Activated CD8-positive, alpha-beta memory T cell treated with anti-CD3 and anti-CD28 coated beads for 36 hours (primary cell): ENCODE measurements at regions not wholly inside any gene's neighbourhood (a gene's known extent, or its start where the extent isn't known, plus 50 kb on each side); places are given as distances from the start of the nearest gene placed in this dataset.
"Not testable (repeated sequence)": the region's sequence is repeated elsewhere in the genome, so short reads cannot be mapped to it uniquely, and the experiment has no call there.

ENCODE experiments used
- CTCF ChIA-PET: fragments of 350-600 bp; sonication (Branson Sonifier 250); formaldehyde crosslinking; loops from one replicate; lab custom pipeline; 2021; ENCODE audit warnings: antibody characterized with exemption; lab: Charles Lee
- POLR2A ChIA-PET: fragments of 350-600 bp; sonication (Branson Sonifier 250); formaldehyde crosslinking; loops from one replicate; lab custom pipeline; 2021; ENCODE audit warnings: antibody characterized with exemption; lab: Charles Lee

- CTCF ChIA-PET = no interaction called here
- POLR2A ChIA-PET = no interaction called here
Observed at GRCh38 chr3:16063603-16064002, 110.9 kb upstream of the GALNT15 start.

GRCh38 chr3:16064642-16065414, 109.7 kb upstream of the GALNT15 start:
- ChIA-PET CTCF (no interaction called here), POLR2A (no interaction called here)

DNA sequence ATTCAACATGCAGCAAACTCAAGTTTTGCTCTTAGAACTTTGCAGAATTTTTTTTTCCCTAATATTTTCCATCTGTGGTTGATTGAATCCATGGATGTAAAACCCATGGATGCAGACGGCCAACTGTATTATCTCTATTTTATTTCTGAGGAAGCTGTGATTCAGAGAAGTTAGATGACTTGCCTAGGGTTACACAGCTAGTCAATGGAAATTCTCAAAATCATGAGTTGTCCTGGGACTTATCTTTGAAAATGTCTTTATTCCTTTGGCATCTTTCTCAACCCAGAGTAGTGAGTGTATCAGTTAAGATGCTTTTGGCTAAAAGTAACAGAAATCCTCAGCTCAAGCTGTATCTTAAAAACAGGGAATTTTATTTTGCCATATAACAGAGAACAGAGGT, 107.9 kb upstream of the GALNT15 start:
- ChIA-PET CTCF (no interaction called here), POLR2A (no interaction called here)

DNA sequence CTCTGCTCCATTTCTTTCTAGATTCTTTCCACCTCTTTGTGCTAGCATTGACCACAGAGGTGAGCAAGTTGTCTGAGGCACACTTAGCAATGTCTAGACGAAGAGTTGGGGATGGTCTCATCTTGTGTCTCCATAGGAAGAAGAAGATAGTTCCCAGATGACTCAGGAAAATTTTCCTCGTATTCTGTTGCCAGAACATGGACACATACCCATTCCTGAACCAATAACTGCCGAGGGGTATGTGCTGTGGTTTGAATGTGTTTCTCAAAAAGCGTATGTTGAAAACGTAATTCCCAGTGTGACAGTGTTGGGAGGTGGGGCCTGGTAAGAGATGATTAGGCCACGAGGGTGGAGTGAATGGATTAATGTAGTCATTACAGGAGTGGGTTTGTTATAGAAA, 107.5 kb upstream of the GALNT15 start:
- ChIA-PET CTCF (no interaction called here), POLR2A (no interaction called here)

DNA sequence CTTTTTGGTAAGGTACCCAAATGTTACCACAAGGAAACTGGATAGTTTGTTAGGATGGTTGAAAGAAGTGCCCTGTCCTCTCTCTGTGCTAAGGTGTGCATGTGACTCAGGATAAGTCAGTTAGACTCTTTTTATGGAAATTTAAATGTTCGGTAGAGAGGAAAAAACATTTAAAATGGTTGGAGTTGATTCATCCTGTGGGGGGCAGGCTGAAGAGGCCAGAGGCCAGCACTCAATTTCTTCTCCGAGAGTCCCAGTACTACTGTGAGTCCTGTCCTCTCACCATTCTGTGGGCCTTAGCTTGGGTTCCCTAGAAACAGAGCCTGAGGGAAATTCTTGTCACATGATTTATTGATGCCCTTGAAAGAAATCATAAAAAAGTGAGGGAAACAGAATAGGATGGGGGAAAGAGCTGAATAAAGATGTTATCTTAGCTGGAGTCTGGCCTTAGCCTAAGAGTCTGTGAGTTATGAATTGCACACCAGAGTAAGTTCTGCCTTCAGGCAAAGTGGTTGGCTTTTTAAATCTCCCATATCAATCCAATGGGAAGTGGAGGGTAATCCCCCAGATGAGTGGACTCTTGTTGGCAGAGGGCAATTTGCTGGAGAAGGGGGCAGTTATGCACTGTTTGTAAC, 106.5 kb upstream of the GALNT15 start:
- ChIA-PET POLR2A (no interaction called here), CTCF (no interaction called here)

- POLR2A ChIA-PET = no interaction called here
- CTCF ChIA-PET = no interaction called here
Observed at GRCh38 chr3:16069149-16069922, 105.1 kb upstream of the GALNT15 start.

DNA sequence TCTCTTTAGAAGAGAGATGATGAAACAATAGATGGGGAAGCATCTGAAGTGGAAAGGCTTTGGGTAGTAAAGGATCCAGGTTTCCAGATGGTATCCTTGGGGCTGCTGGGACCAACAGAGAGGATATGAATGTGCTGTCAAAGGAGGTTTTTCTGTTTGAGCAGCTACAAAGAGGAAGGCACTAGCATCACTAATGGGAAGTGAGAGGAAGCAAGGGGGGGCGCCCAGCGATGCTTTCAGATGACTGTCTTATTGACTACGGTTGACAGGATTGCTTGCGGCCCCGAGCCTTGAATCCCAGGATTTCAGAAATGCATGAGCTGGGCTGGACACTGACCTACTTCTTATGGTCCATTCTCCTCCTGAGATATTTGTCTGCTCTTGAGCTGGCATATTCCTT, 103.8 kb upstream of the GALNT15 start:
- ChIA-PET CTCF (no interaction called here), POLR2A (no interaction called here)

DNA sequence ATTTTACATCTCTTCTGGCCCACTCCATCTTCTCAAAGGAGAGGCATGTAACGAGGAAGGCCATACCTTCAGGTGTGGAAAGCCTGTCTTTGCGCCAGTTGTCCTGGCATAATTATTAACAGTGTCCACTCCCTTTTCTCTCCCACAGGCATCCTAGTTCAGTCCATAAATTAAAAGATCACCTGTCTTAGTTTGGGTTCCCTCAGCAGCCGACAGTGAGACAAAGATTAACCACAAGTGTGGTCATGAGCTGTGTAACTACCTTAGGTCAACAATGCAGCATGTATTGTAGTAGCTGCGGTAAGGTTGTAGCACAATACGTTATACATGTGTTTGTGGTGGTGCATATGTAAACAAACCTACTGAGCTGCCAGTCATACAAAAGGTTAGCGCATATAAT, 103.3 kb upstream of the GALNT15 start:
- ChIA-PET CTCF (no interaction called here), POLR2A (no interaction called here)

DNA sequence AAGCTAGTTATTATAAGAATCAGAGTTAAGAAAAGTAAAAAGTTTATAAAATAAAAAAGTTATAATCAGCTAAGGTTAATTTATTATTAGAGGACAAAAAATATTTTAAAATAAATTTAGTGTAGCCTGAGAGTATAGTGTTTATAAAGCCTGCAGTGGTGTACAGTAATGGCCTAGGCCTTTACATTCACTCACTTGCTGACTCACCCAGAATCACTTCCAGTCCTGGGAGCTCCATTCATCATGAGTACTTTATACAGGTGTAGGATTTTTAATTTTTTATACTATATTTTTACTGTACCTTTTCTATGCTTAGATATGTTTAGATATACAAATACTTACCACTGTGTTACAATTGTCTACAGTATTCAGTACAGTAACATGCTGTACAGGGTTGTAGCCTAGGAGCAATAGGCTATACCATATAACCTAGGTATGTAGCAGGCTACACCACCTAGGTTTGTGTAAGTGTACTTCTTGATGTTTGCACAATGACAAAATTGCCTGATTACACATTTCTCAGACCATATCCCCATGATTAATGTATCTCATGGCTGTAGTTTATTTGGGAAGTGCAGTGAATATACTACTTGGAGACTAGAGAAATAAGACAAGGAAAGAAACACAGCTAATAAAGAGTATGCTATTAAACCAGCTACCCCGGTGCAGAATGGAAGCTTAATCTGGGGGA, 101.9 kb upstream of the GALNT15 start:
- CTCF ChIA-PET = interaction anchor here (1.6 kb wide), 1 partner anchor 106 kb away, joined by 5 read pairs; no protein-coding TSS in a partner anchor
- POLR2A ChIA-PET = no interaction called here

- CTCF ChIA-PET = interaction anchor here (1.6 kb wide), 1 partner anchor 105 kb away, joined by 5 read pairs; no protein-coding TSS in a partner anchor
- POLR2A ChIA-PET = no interaction called here
Observed at GRCh38 chr3:16073203-16073602, 101.3 kb upstream of the GALNT15 start.

- CTCF ChIA-PET, POLR2A ChIA-PET: not testable (repeated sequence)
Observed at GRCh38 chr3:16073990-16074671, 100.3 kb upstream of the GALNT15 start.

GRCh38 chr3:16075647-16076046, 98.8 kb upstream of the GALNT15 start:
- ChIA-PET POLR2A (no interaction called here), CTCF (no interaction called here)

GRCh38 chr3:16076564-16076963, 97.9 kb upstream of the GALNT15 start:
- CTCF ChIA-PET = no interaction called here

GRCh38 chr3:16077146-16077545, 97.3 kb upstream of the GALNT15 start:
- CTCF ChIA-PET, POLR2A ChIA-PET: not testable (repeated sequence)

More at GRCh38 chr3:16076564-16076963, 97.9 kb upstream of the GALNT15 start:
- POLR2A ChIA-PET = no interaction called here

DNA sequence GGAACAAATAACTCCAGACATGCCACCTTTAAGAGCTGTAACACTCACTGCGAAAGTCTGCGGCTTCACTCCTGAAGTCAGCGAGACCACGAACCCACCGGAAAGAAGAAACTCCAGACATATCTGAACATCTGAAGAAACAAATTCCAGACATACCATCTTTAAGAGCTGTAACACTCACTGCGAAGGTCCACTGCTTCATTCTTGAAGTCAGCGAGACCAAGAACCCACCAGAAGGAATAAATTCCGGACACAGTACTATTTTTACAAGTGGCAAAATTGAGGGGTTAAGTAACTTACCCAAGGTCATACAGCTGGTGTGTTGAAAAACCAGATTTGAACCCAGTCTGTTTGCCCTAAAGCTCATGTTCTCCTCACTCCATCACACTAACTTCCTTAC, 96.8 kb upstream of the GALNT15 start:
- CTCF ChIA-PET, POLR2A ChIA-PET: not testable (repeated sequence)

- POLR2A ChIA-PET = no interaction called here
Observed at GRCh38 chr3:16079519-16079918, 95.0 kb upstream of the GALNT15 start.

DNA sequence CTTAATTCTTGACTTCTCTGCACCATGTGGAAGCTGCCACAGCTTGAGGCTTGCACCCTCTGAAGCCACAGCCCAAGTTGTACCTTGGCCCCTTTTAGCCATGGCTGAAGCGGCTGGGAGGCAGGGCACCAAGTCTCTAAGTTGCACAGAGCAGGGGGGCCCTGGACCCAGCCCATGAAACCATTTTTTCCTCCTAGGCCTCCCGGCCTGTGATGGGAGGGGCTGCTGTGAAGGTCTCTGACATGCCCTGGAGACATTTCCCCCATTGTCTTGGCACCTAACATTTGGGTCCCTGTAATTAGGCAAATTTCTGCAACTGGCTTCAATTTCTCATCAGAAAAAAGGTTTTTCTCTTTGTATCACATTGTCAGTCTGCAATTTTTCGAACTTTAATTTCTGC, 92.8 kb upstream of the GALNT15 start:
- POLR2A ChIA-PET = no interaction called here

More at GRCh38 chr3:16079519-16079918, 95.0 kb upstream of the GALNT15 start:
- CTCF ChIA-PET = no interaction called here

GRCh38 chr3:16084887-16085286, 89.6 kb upstream of the GALNT15 start:
- POLR2A ChIA-PET = no interaction called here
- CTCF ChIA-PET = no interaction called here

More for the DNA sequence above, 92.8 kb upstream of the GALNT15 start:
- CTCF ChIA-PET = no interaction called here

DNA sequence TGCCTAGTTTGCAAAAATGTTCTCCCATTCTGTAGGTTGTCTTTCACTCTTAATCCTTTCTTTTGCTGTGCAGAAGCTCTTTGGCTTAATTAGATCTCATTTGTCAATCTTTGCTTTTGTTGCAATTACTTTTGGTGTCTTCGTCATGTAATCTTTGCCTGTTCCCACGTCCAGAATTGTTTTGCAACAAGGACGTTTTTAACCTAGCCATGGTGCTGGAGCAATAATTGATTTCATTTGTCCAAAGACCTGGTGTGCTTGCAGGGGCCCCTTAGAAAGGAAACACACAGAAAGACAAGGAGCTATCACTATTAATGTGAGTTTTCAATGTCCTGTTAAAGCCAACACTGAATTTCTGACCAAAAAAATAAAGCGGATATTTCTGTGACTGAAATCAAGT, 89.1 kb upstream of the GALNT15 start:
- CTCF ChIA-PET = no interaction called here
- POLR2A ChIA-PET = no interaction called here
